ENCODE measurements at regions not wholly inside any gene's neighbourhood (a gene's known extent, or its start where the extent isn't known, plus 50 kb on each side); places are given as distances from the start of the nearest gene placed in this dataset.

DNA sequence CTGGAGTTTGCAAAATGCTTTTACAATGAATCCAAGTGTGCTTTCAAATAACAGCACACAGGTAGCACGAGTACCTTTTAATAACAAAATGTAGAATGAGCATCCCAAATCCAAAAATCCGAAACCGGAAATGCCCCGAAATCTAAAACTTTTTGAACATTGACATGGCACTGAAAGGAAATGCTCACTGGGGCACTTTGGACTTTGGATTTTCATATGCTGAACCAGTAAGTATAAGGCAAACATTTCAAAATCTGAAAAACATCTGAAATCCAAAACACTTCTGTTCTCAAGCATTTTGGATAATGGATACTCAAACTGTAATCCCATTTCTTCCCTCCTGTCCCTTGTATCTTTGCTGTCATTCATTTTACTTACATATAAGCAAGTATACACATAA is 50.1 kb downstream of the GCNT4 start:
- no peak overlapping the region for H3K27ac Mint-ChIP-seq
- H3K9me3 Mint-ChIP-seq, result peaks cover 11% of the 10 kb centered on the region
- H3K4me1 Mint-ChIP-seq (ENCODE audit: low read depth), result no peaks in the 10 kb centered on the region
- H3K4me3 Mint-ChIP-seq, result no peak overlapping the region
- H3K27me3 Mint-ChIP-seq, result no peaks in the 10 kb centered on the region
- H3K36me3 Mint-ChIP-seq (ENCODE audit: low read depth), result peaks cover 13% of the 10 kb centered on the region

DNA sequence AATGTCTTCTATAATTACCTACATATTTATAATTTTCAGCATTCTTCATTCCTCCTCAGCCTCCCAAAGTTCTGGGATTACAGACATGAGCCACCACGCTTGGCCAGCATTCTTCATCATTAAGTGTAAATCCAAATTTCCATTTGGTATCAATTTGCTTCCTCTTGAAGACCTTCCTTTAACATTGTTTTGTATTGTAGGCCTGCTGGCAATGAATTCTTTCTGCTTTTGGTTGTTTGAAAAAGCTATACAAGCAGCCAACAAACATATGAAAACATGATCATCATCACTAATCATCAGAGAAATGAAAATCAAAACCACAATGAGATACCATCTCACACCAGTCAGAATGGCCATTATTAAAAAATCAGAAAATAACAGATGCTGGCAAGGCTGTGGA is 56.4 kb downstream of the GCNT4 start:
- Mint-ChIP-seq H3K36me3 (ENCODE audit: low read depth) (no peaks in the 10 kb centered on the region), H3K4me3 (no peak overlapping the region), H3K27ac (no peak overlapping the region), H3K4me1 (ENCODE audit: low read depth) (no peaks in the 10 kb centered on the region), H3K9me3 (peaks cover 4% of the 10 kb centered on the region), H3K27me3 (no peaks in the 10 kb centered on the region)

DNA sequence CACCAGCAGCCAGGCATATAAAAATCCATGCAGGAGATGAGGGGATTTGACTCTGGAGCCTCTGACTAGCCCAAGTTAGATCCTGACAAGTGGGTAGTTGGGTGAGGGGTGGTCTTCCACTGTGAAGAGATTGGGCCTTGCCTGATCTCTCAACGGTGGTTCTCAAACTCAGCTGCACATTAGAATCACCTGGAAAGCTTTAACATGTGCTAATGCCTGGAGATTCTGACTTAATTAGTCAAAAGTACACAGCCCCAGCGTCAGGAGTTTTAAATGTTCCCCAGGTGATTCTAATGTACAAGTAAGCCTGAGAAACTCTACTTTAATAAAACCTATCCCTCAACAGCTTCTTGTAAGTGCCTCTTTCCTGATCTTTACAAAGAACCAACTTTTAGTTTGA is 57.5 kb downstream of the GCNT4 start:
- H3K27me3 Mint-ChIP-seq, result no peaks in the 10 kb centered on the region
- no peaks in the 10 kb centered on the region for H3K4me1 Mint-ChIP-seq (ENCODE audit: low read depth)
- H3K4me3 Mint-ChIP-seq, result no peak overlapping the region
- peaks cover 4% of the 10 kb centered on the region for H3K9me3 Mint-ChIP-seq
- H3K36me3 Mint-ChIP-seq (ENCODE audit: low read depth), result no peaks in the 10 kb centered on the region
- H3K27ac Mint-ChIP-seq, result no peak overlapping the region

DNA sequence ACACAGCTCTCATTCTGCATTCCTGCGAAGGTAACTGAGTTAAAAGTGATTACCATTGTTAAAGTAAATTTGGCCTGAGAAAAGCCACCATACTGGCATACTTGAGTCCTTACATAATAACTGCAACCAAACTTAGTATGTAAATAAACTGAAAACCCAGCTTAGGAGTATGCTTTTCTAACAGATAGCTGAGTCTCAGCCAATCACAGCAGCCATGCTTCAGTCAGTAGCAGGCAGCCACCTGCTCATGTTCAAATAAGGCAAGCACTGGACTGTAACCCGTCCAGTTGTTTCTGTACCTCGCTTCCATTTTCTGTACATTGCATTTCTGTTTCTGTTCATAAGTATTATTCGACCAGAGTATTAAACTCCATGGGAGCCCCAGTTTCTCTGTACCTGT is 58.6 kb downstream of the GCNT4 start:
- no peaks in the 10 kb centered on the region for H3K36me3 Mint-ChIP-seq (ENCODE audit: low read depth)
- H3K4me3 Mint-ChIP-seq, result no peak overlapping the region
- no peak overlapping the region for H3K27ac Mint-ChIP-seq
- H3K9me3 Mint-ChIP-seq, result peaks cover 4% of the 10 kb centered on the region
- no peaks in the 10 kb centered on the region for H3K27me3 Mint-ChIP-seq
- H3K4me1 Mint-ChIP-seq (ENCODE audit: low read depth), result no peaks in the 10 kb centered on the region

- peaks cover 11% of the 10 kb centered on the region for H3K9me3 Mint-ChIP-seq
- no peak overlapping the region for H3K27ac Mint-ChIP-seq
- H3K36me3 Mint-ChIP-seq (ENCODE audit: low read depth), result no peaks in the 10 kb centered on the region
- no peaks in the 10 kb centered on the region for H3K27me3 Mint-ChIP-seq
- H3K4me1 Mint-ChIP-seq (ENCODE audit: low read depth), result no peaks in the 10 kb centered on the region
- no peak overlapping the region for H3K4me3 Mint-ChIP-seq
These were observed 59.6 kb downstream of the GCNT4 start for GRCh38 chr5:74992791-74993190.

- Mint-ChIP-seq H3K4me3 (no peak overlapping the region), H3K27me3 (no peaks in the 10 kb centered on the region), H3K4me1 (ENCODE audit: low read depth) (no peaks in the 10 kb centered on the region), H3K9me3 (peaks cover 8% of the 10 kb centered on the region), H3K27ac (no peak overlapping the region), H3K36me3 (ENCODE audit: low read depth) (no peaks in the 10 kb centered on the region)
These were observed 60.8 kb downstream of the GCNT4 start for GRCh38 chr5:74991522-74991921.

GRCh38 chr5:74990194-74990593 is 62.2 kb downstream of the GCNT4 start:
- Mint-ChIP-seq H3K36me3 (ENCODE audit: low read depth) (no peaks in the 10 kb centered on the region), H3K4me3 (no peak overlapping the region), H3K4me1 (ENCODE audit: low read depth) (no peaks in the 10 kb centered on the region), H3K9me3 (peaks cover 8% of the 10 kb centered on the region), H3K27me3 (no peaks in the 10 kb centered on the region), H3K27ac (no peak overlapping the region)

GRCh38 chr5:74988273-74988983 is 63.9 kb downstream of the GCNT4 start:
- Mint-ChIP-seq H3K4me3 (no peak overlapping the region), H3K36me3 (ENCODE audit: low read depth) (no peaks in the 10 kb centered on the region), H3K9me3 (peaks cover 8% of the 10 kb centered on the region), H3K4me1 (ENCODE audit: low read depth) (no peaks in the 10 kb centered on the region), H3K27me3 (no peaks in the 10 kb centered on the region), H3K27ac (no peak overlapping the region)

DNA sequence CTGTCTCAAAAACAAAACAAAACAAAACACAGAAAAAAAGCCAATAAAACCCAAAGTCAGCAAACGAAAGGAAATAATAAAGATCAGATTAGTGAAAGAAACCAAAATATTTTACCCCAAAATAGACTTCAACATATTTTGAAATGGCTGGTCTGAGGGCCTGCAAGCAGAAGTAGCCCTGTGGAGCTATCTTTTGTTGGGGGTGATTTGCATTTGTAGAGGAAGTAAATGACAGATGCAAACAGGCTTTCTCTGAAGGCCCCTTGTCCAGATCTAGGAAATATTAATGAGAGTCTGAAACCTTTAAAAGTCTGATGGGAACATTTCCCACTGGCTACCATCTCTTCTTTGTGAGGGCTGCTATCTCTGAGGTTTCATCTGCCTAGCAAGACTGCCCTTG is 74.0 kb downstream of the GCNT4 start:
- H3K4me1 Mint-ChIP-seq (ENCODE audit: low read depth), result peaks cover 32% of the 10 kb centered on the region
- H3K27ac Mint-ChIP-seq, result no peak overlapping the region
- no peak overlapping the region for H3K4me3 Mint-ChIP-seq
- peaks cover 6% of the 10 kb centered on the region for H3K36me3 Mint-ChIP-seq (ENCODE audit: low read depth)
- peaks cover 8% of the 10 kb centered on the region for H3K9me3 Mint-ChIP-seq
- H3K27me3 Mint-ChIP-seq, result no peaks in the 10 kb centered on the region

DNA sequence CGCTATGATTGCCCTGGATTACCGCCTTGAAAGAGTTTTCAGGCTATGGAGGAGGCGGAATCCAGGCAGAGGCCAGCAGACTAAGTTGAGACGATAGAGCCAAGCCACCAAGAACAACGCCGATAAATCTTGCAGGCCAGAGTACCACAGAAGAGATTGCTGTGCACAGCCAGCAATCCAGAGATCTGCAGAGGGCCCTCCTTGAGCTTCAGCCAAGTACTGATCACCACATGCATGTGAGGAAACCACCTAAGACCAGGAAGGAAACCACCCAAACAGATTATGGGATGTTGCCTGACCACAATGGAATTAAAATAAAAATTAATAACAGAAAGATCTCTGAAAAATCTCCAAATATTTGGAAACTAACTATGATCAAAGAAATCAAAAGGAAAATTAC is 74.9 kb downstream of the GCNT4 start:
- H3K4me1 Mint-ChIP-seq (ENCODE audit: low read depth), result peaks cover 33% of the 10 kb centered on the region
- H3K27me3 Mint-ChIP-seq, result no peaks in the 10 kb centered on the region
- peaks cover 8% of the 10 kb centered on the region for H3K9me3 Mint-ChIP-seq
- H3K36me3 Mint-ChIP-seq (ENCODE audit: low read depth), result peaks cover 6% of the 10 kb centered on the region
- H3K27ac Mint-ChIP-seq, result no peak overlapping the region
- H3K4me3 Mint-ChIP-seq, result no peak overlapping the region

DNA sequence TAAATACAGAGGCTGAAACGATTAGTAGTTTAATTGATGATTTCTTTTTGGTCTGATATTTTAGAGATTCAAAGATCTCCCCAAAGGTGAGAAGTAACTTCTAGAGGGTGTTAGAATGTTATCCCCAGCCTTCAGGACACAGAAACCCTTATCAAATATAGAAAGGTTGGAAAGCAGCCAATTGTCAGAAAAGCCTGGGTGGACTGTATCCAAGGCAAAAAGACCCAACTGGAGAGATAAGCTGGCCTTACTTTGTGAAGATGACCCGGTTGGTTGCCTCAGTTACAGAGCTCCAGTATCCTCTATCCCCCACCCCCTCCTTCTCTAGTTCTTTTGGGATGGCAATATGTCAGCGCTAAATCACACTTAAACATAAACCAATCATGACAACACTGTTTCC is 75.7 kb downstream of the GCNT4 start:
- Mint-ChIP-seq H3K4me1 (ENCODE audit: low read depth) (peaks cover 33% of the 10 kb centered on the region), H3K9me3 (peaks cover 8% of the 10 kb centered on the region), H3K4me3 (no peak overlapping the region)

GRCh38 chr5:74975582-74975981 is 76.8 kb downstream of the GCNT4 start:
- H3K4me3 Mint-ChIP-seq, result no peak overlapping the region
- H3K36me3 Mint-ChIP-seq (ENCODE audit: low read depth), result peaks cover 6% of the 10 kb centered on the region
- no peaks in the 10 kb centered on the region for H3K27me3 Mint-ChIP-seq
- H3K9me3 Mint-ChIP-seq, result peaks cover 8% of the 10 kb centered on the region
- H3K27ac Mint-ChIP-seq, result no peak overlapping the region
- H3K4me1 Mint-ChIP-seq (ENCODE audit: low read depth), result peaks cover 33% of the 10 kb centered on the region

More for the DNA sequence above, 75.7 kb downstream of the GCNT4 start:
- Mint-ChIP-seq H3K27ac (no peak overlapping the region), H3K27me3 (no peaks in the 10 kb centered on the region), H3K36me3 (ENCODE audit: low read depth) (peaks cover 6% of the 10 kb centered on the region)

GRCh38 chr5:74974451-74975091 is 77.8 kb downstream of the GCNT4 start:
- H3K4me3 Mint-ChIP-seq, result no peak overlapping the region
- H3K27ac Mint-ChIP-seq, result peak overlapping the region; percentile 3
- no peaks in the 10 kb centered on the region for H3K27me3 Mint-ChIP-seq

GRCh38 chr5:74973694-74974093 is 78.7 kb downstream of the GCNT4 start:
- no peaks in the 10 kb centered on the region for H3K27me3 Mint-ChIP-seq
- no peak overlapping the region for H3K27ac Mint-ChIP-seq
- peaks cover 8% of the 10 kb centered on the region for H3K9me3 Mint-ChIP-seq
- no peak overlapping the region for H3K4me3 Mint-ChIP-seq
- H3K4me1 Mint-ChIP-seq (ENCODE audit: low read depth), result peaks cover 33% of the 10 kb centered on the region
- peaks cover 6% of the 10 kb centered on the region for H3K36me3 Mint-ChIP-seq (ENCODE audit: low read depth)

More at GRCh38 chr5:74974451-74975091, 77.8 kb downstream of the GCNT4 start:
- H3K9me3 Mint-ChIP-seq, result peaks cover 8% of the 10 kb centered on the region
- peaks cover 6% of the 10 kb centered on the region for H3K36me3 Mint-ChIP-seq (ENCODE audit: low read depth)
- peaks cover 33% of the 10 kb centered on the region for H3K4me1 Mint-ChIP-seq (ENCODE audit: low read depth)

DNA sequence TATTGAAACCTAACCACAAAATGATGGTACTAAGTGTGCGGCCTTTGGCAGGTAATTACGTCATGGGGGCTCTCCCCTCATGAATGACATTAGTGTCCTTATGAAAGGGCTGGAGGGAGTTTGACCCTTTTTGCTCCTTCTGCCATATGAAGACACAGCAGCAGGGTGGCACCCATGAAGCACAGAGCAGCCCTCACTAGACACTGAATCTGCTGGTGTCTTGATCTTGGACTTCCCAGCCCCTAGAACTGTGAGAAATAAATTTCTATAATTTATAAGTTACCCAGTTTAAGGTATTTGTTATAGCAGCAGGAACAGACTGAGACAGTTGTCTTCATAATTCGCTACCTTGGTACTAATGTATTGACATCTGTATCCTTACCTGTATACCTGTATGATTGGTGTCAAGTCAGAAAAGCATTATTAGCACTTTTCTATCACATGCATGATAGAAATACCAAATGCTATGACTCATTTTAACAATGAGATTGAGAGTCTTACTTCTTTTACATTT is 80.4 kb downstream of the GCNT4 start:
- Mint-ChIP-seq H3K4me1 (ENCODE audit: low read depth) (peaks cover 26% of the 10 kb centered on the region), H3K9me3 (peaks cover 8% of the 10 kb centered on the region), H3K36me3 (ENCODE audit: low read depth) (peaks cover 6% of the 10 kb centered on the region), H3K4me3 (no peak overlapping the region), H3K27ac (no peak overlapping the region), H3K27me3 (no peaks in the 10 kb centered on the region)

Data from stimulated activated naive CD8-positive, alpha-beta T cell treated with anti-CD3 and anti-CD28 coated beads, Interleukin-15, Interleukin-2, amounts not matched to agents 100 ng/mL and 50 ng/mL, for 24 hours (primary cell).